RWPE1 (cell line): ENCODE measurements at regions not wholly inside any gene's neighbourhood (a gene's known extent, or its start where the extent isn't known, plus 50 kb on each side); places are given as distances from the start of the nearest gene placed in this dataset.

Experiments
- CTCF ChIA-PET: fragments of 350-600 bp; sonication (Branson Sonifier 250); formaldehyde crosslinking; extraction: SDS; loops from one replicate; lab custom pipeline; 2021; lab: Yijun Ruan, JAX
- POLR2A ChIA-PET: fragments of 400-600 bp; formaldehyde crosslinking; extraction: SDS; loops from one replicate; lab custom pipeline; 2020; ENCODE audit warnings: antibody characterized with exemption; ENCODE audit not compliant: low non-redundant PET; lab: Yijun Ruan, JAX
- DNase-seq: peaks from one replicate; pipeline ENCODE4 v3.0.0; 2012; ENCODE audit warnings: low spot score
- H3K27ac ChIP-seq: fragments of 450-650 bp; 2 replicates; pipeline ENCODE4 v1.5.1; 2017
- TF ChIP-seq, protein P1 (sequence below): fragments of 450-650 bp; conservative IDR thresholded peaks from 2 replicates; pipeline ENCODE4 v1.5.1; 2017; ENCODE audit warnings: low read depth, mild to moderate bottlenecking

DNA sequence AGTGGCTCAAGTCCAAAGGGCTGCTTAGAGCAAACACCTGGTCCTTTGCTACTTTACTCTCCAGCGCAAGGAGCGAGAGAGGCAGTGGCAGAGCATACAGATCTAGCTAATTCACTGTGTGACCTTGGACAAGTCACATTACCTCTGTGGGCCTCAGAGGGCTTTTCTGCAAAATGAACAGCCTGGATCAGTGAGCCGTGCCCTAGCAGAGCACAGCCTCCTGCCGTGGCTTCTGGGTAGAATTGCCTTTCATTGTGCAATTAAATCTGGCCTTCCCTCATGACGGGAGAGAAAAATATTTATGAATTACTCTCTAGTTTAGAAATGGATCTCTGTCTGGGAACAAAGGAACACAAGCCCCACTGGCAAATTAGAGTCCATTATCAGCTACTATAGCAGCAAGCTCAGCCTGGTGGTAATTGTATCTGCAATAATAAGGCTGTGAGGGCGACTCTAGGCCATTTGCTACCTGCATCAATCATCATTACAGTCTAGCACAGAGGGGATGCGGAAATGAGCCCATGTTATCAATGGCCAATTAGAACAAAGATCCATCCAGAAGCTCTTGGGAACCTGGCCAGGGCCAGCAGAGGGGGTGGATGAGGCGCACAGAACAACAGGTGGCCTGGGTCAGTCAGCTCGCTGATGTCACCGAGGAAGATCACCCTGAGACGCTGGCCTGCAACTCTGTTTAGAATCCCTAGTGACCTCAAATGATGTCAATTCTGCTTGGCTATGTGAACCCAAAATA, 114.2 kb upstream of the LY86 start:
- ChIA-PET POLR2A (no interaction called here), CTCF (no interaction called here)
- TF ChIP-seq, protein P1, sequence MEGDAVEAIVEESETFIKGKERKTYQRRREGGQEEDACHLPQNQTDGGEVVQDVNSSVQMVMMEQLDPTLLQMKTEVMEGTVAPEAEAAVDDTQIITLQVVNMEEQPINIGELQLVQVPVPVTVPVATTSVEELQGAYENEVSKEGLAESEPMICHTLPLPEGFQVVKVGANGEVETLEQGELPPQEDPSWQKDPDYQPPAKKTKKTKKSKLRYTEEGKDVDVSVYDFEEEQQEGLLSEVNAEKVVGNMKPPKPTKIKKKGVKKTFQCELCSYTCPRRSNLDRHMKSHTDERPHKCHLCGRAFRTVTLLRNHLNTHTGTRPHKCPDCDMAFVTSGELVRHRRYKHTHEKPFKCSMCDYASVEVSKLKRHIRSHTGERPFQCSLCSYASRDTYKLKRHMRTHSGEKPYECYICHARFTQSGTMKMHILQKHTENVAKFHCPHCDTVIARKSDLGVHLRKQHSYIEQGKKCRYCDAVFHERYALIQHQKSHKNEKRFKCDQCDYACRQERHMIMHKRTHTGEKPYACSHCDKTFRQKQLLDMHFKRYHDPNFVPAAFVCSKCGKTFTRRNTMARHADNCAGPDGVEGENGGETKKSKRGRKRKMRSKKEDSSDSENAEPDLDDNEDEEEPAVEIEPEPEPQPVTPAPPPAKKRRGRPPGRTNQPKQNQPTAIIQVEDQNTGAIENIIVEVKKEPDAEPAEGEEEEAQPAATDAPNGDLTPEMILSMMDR: no peak
- H3K27ac ChIP-seq: no peak overlapping the region
- no peak for DNase-seq

DNA sequence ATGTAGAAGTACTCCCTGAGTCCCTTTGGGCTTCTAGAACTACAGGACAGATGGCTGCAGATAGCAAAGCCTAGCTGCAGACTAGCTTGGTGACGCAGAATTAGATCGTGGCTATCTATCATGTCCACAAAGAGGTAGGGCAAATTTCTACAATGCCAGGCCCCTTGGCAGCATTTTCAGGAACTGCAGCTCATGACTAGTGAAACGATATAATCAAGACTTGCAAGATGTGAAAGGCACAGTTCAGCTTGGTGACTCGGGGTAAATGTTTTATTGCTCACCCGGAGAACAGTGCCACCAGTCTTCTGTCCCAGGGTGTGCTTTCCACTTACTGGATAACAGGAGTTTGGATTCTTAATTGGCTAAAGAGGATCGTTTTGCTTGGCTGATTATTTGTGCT, 108.7 kb upstream of the LY86 start:
- no peak overlapping the region for H3K27ac ChIP-seq
- no peak for DNase-seq
- TF ChIP-seq, protein P1: no peak
- ChIA-PET POLR2A (no interaction called here), CTCF (no interaction called here)

DNA sequence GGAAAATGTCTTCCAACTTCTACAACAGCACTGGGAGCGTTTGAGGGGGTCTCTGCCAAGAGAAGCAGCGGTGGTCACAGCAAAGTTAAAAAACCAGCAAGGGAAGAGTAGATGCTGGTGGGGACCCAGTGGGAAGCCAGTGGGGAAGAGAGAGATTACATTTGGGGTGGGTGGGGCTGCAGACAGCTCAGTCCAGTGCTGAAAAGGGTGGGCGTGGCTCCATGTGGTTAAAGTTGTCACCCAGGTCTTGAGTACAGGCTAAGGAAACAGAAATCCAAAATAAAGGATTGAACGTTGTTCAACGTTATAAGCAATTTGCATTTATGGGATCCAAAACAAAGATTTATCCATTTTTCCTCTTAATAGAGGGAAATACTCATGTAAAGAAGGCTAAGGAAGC, 106.3 kb upstream of the LY86 start:
- TF ChIP-seq, protein P1: no peak
- CTCF ChIA-PET: no interaction called here
- no peak for DNase-seq
- no peak overlapping the region for H3K27ac ChIP-seq
- POLR2A ChIA-PET: no interaction called here

DNA sequence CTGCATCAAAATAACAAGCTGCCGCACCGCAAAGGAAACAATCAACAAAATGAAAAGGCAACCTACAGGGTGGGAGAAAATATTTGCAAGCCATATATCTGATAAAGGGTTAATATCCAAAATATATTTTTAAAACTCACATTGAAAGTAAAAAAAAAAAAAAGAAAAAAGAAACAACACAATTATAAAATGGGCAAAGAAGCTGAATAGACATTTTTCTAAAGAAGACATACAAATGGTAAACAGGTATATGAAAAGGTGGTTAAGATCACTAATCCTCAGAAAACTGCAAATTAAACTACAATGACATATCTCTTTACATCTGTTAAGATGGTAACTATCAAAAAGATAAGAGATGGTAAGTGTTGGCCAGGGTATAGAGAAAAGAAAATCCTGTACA, 105.4 kb upstream of the LY86 start:
- no peak overlapping the region for H3K27ac ChIP-seq
- CTCF ChIA-PET: no interaction called here
- POLR2A ChIA-PET: no interaction called here
- TF ChIP-seq, protein P1: no peak
- DNase-seq: no peak

DNA sequence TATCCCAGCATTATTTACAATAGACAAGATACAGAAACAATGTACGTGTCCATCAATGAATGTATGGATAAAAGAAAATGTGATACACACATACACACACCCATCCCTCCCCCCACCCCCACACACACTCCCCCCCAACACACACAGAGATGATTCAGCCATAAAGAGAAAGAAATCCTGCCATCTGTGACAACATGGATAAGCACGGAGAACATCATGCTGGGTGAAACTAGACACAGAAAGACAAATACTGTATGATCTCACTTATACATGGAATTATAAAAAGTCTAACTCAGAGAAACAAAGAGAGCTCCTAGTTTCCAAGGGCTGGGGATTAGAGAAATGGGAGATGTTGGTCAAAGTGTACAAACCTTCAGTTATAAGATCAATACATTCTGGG, 104.8 kb upstream of the LY86 start:
- ChIA-PET CTCF (no interaction called here), POLR2A (no interaction called here)
- no peak overlapping the region for H3K27ac ChIP-seq
- no peak for DNase-seq
- TF ChIP-seq, protein P1: no peak

DNA sequence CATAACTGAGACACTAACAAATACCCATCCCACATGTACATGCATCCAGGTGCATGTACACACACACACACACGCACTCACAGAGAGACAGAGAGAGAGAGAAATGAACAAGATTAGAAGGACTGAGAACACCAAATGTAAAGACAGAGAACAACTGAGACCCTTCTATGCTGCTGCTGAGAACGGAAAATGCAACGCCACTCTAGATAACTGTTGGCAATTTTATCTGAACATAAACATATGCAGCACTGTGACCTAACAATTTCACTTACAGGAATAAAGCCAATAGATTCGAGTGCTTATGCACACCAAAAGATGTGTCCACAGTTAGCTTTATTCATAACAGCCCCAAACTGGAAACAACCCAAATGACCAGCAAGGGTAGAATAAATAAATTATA, 103.8 kb upstream of the LY86 start:
- DNase-seq: no peak
- POLR2A ChIA-PET: no interaction called here
- TF ChIP-seq, protein P1: no peak
- CTCF ChIA-PET: no interaction called here
- no peak overlapping the region for H3K27ac ChIP-seq
